ENCODE measurements at regions not wholly inside any gene's neighbourhood (a gene's known extent, or its start where the extent isn't known, plus 50 kb on each side); places are given as distances from the start of the nearest gene placed in this dataset.

GRCh38 chr5:111934511-111934910 is 177.5 kb upstream of the NREP start:
- Mint-ChIP-seq H3K36me3 (ENCODE audit: low read depth, unreplicated experiment) (no peaks in the 10 kb centered on the region), H3K27me3 (ENCODE audit: low read depth, unreplicated experiment) (no peaks in the 10 kb centered on the region), H3K27ac (ENCODE audit: unreplicated experiment) (no peak overlapping the region), H3K4me1 (ENCODE audit: low read depth, unreplicated experiment) (peaks cover 28% of the 10 kb centered on the region), H3K4me3 (ENCODE audit: unreplicated experiment) (no peak overlapping the region), H3K9me3 (ENCODE audit: unreplicated experiment) (peaks cover 9% of the 10 kb centered on the region)
- H3K27me3 ChIP-seq (ENCODE audit: insufficient read depth, low read length) = no peaks in the 10 kb centered on the region
- H3K4me2 ChIP-seq (ENCODE audit: low read length) = no peak overlapping the region
- no peak for TF ChIP-seq CTCF (IDR thresholded peaks at IDR 0.05; ENCODE audit: insufficient read depth, low read depth, low read length)
- no peak for TF ChIP-seq EZH2 (IDR thresholded peaks at IDR 0.05; ENCODE audit: insufficient read depth, low read length)
- H3K79me2 ChIP-seq (ENCODE audit: insufficient read depth, low read length) = no peaks in the 10 kb centered on the region
- no peak for DNase-seq (ENCODE audit: low read depth)
- no peak overlapping the region for H3K27ac ChIP-seq (ENCODE audit: low read depth, low read length)
- no peak overlapping the region for H2AFZ ChIP-seq (ENCODE audit: low read depth, low read length)
- peaks cover 38% of the 10 kb centered on the region for H3K4me1 ChIP-seq (ENCODE audit: insufficient read depth, low read length)
- no peak overlapping the region for H3K4me3 ChIP-seq (ENCODE audit: insufficient read depth, low read depth, low read length)
- no peak for FAIRE-seq
- H3K9me3 ChIP-seq (ENCODE audit: insufficient read depth, low read depth, low read length) = no peaks in the 10 kb centered on the region
- no peaks in the 10 kb centered on the region for H4K20me1 ChIP-seq (ENCODE audit: insufficient read depth, low read length)
- no peaks in the 10 kb centered on the region for H3K36me3 ChIP-seq (ENCODE audit: insufficient read depth, low read length)
- no peak overlapping the region for H3K9ac ChIP-seq (ENCODE audit: low read length)

- Histone ChIP-seq H2AFZ (ENCODE audit: low read depth, low read length) (no peak overlapping the region), H3K9ac (ENCODE audit: low read length) (peak overlapping the region; percentile 26), H3K27me3 (ENCODE audit: insufficient read depth, low read length) (no peaks in the 10 kb centered on the region), H3K4me3 (ENCODE audit: insufficient read depth, low read depth, low read length) (no peak overlapping the region), H3K9me3 (ENCODE audit: insufficient read depth, low read depth, low read length) (no peaks in the 10 kb centered on the region), H3K79me2 (ENCODE audit: insufficient read depth, low read length) (no peaks in the 10 kb centered on the region), H3K4me1 (ENCODE audit: insufficient read depth, low read length) (peaks cover 43% of the 10 kb centered on the region), H3K36me3 (ENCODE audit: insufficient read depth, low read length) (no peaks in the 10 kb centered on the region), H3K27ac (ENCODE audit: low read depth, low read length) (peak overlapping the region; percentile 70), H4K20me1 (ENCODE audit: insufficient read depth, low read length) (no peaks in the 10 kb centered on the region), H3K4me2 (ENCODE audit: low read length) (peak overlapping the region; percentile 17)
- Mint-ChIP-seq H3K27ac (ENCODE audit: unreplicated experiment) (no peak overlapping the region), H3K9me3 (ENCODE audit: unreplicated experiment) (peaks cover 9% of the 10 kb centered on the region), H3K4me1 (ENCODE audit: low read depth, unreplicated experiment) (peaks cover 38% of the 10 kb centered on the region), H3K4me3 (ENCODE audit: unreplicated experiment) (no peak overlapping the region), H3K36me3 (ENCODE audit: low read depth, unreplicated experiment) (no peaks in the 10 kb centered on the region), H3K27me3 (ENCODE audit: low read depth, unreplicated experiment) (no peaks in the 10 kb centered on the region)
- FAIRE-seq (no peak), DNase-seq (ENCODE audit: low read depth) (no peak)
- TF ChIP-seq CTCF (IDR thresholded peaks at IDR 0.05; ENCODE audit: insufficient read depth, low read depth, low read length) (no peak), EZH2 (IDR thresholded peaks at IDR 0.05; ENCODE audit: insufficient read depth, low read length) (no peak)
Measured at GRCh38 chr5:111933086-111933485, 176.1 kb upstream of the NREP start.

GRCh38 chr5:111932628-111933027 is 175.6 kb upstream of the NREP start:
- FAIRE-seq (peak; percentile 54), DNase-seq (ENCODE audit: low read depth) (peak; percentile 61)
- Mint-ChIP-seq H3K9me3 (ENCODE audit: unreplicated experiment) (peaks cover 7% of the 10 kb centered on the region), H3K4me3 (ENCODE audit: unreplicated experiment) (no peak overlapping the region), H3K27me3 (ENCODE audit: low read depth, unreplicated experiment) (no peaks in the 10 kb centered on the region), H3K27ac (ENCODE audit: unreplicated experiment) (peak overlapping the region; percentile 21), H3K4me1 (ENCODE audit: low read depth, unreplicated experiment) (peaks cover 38% of the 10 kb centered on the region), H3K36me3 (ENCODE audit: low read depth, unreplicated experiment) (no peaks in the 10 kb centered on the region)
- Histone ChIP-seq H3K9me3 (ENCODE audit: insufficient read depth, low read depth, low read length) (no peaks in the 10 kb centered on the region), H3K4me3 (ENCODE audit: insufficient read depth, low read depth, low read length) (no peak overlapping the region), H3K36me3 (ENCODE audit: insufficient read depth, low read length) (no peaks in the 10 kb centered on the region), H2AFZ (ENCODE audit: low read depth, low read length) (no peak overlapping the region), H3K27me3 (ENCODE audit: insufficient read depth, low read length) (no peaks in the 10 kb centered on the region), H3K4me2 (ENCODE audit: low read length) (peak overlapping the region; percentile 17), H3K27ac (ENCODE audit: low read depth, low read length) (peak overlapping the region; percentile 70), H3K79me2 (ENCODE audit: insufficient read depth, low read length) (no peaks in the 10 kb centered on the region), H4K20me1 (ENCODE audit: insufficient read depth, low read length) (no peaks in the 10 kb centered on the region), H3K9ac (ENCODE audit: low read length) (peak overlapping the region; percentile 26), H3K4me1 (ENCODE audit: insufficient read depth, low read length) (peaks cover 43% of the 10 kb centered on the region)
- no peak for TF ChIP-seq CTCF (IDR thresholded peaks at IDR 0.05; ENCODE audit: insufficient read depth, low read depth, low read length)
- TF ChIP-seq EZH2 (IDR thresholded peaks at IDR 0.05; ENCODE audit: insufficient read depth, low read length) = no peak

Measured in astrocyte (in vitro differentiated cells and primary cell).